NT2/D1 (cell line): ENCODE measurements at regions not wholly inside any gene's neighbourhood (a gene's known extent, or its start where the extent isn't known, plus 50 kb on each side); places are given as distances from the start of the nearest gene placed in this dataset.
"Not testable (repeated sequence)": the region's sequence is repeated elsewhere in the genome, so short reads cannot be mapped to it uniquely, and the experiment has no call there.

ENCODE experiments used
- DNase-seq: peaks from one replicate; pipeline ENCODE4 v3.0.0-alpha.2; 2011; ENCODE audit warnings: low read depth, low spot score
- H3K27me3 ChIP-seq: 2 replicates; pipeline ENCODE4 v1.6.0; 2011; ENCODE audit warnings: mild to moderate bottlenecking; ENCODE audit not compliant: insufficient read length, insufficient read depth
- H3K36me3 ChIP-seq: 2 replicates; pipeline ENCODE4 v1.6.1; 2011; ENCODE audit warnings: mild to moderate bottlenecking, low read length, mixed read lengths; ENCODE audit not compliant: insufficient read depth, insufficient read length
- H3K4me1 ChIP-seq: 2 replicates; pipeline ENCODE4 v1.5.1; 2011; ENCODE audit not compliant: insufficient read depth, insufficient read length
- H3K4me3 ChIP-seq: 2 replicates; pipeline ENCODE4 v1.5.1; 2011; ENCODE audit warnings: low read depth; ENCODE audit not compliant: insufficient read length
- H3K9ac ChIP-seq: 2 replicates; pipeline ENCODE4 v1.6.0; 2011; ENCODE audit warnings: low read depth; ENCODE audit not compliant: insufficient read length
- H3K9me3 ChIP-seq: 2 replicates; pipeline ENCODE4 v1.5.1; 2011; ENCODE audit warnings: mild to moderate bottlenecking, low read length; ENCODE audit not compliant: insufficient read depth
- SUZ12 ChIP-seq: IDR thresholded peaks from 2 replicates; pipeline ENCODE4 v1.6.1; 2011; ENCODE audit not compliant: insufficient read length, insufficient read depth; ENCODE audit errors: extremely low read depth
- YY1 ChIP-seq: IDR thresholded peaks from 2 replicates; pipeline ENCODE4 v1.6.1; 2011; ENCODE audit not compliant: insufficient read length, insufficient read depth
- ZNF274 ChIP-seq: IDR thresholded peaks from 2 replicates; pipeline ENCODE4 v1.6.1; 2011; ENCODE audit warnings: mild to moderate bottlenecking, low read depth, low read length

DNA sequence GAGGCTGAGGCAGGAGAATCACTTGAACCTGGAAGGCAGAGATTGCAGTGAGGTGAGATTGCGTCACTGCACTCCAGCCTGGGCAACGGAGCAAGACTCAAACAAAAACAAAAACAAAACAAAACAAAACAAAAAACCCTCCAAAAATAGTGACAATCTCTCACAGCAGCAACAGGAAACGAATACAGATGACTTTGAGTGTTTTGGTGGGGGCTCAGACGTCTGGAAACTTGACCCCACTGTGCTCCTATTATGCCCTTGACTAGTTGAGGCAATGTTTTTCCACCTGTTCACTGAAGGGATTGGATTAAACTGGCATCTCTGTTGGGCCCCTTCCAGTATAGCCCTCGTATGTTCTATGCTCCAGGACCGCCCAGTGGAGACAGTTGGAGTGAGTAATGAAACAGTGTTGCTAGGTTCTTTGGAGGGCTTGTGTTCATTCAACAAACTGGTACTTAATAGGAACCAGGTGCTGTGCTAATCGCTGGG, 167.0 kb downstream of the UTP18 start:
- no peak for TF ChIP-seq ZNF274
- TF ChIP-seq SUZ12, result no peak
- TF ChIP-seq YY1, result no peak
- Histone ChIP-seq H3K9ac (no peak overlapping the region), H3K36me3 (no peaks in the 10 kb centered on the region), H3K4me1 (no peaks in the 10 kb centered on the region), H3K4me3 (no peak overlapping the region), H3K27me3 (no peaks in the 10 kb centered on the region), H3K9me3 (peaks cover 30% of the 10 kb centered on the region; the same call in 1 of the 2 replicates)
- no peak for DNase-seq

DNA sequence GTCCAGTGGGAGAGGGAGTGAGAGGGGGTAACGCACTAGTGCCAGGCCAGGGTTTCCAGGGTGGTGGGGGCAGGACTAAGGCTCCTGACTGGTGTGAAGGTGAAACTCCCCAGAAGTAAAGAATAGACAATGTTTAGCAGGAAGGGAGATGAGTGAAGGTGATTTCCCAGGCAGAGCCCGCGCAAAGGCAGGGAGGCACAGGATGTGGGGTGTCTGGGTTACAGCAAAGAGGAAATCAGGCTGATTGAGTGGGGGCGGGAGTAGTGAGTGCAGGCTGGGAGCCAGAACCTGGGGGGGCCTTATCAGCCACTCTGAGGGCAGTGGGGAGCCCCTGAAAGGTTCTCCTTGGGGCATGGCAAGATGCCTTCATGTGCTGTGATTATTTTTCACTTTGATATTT, 167.5 kb downstream of the UTP18 start:
- Histone ChIP-seq H3K4me3 (no peak overlapping the region), H3K27me3 (no peaks in the 10 kb centered on the region), H3K4me1 (no peaks in the 10 kb centered on the region), H3K9me3 (peaks cover 30% of the 10 kb centered on the region; the same call in 1 of the 2 replicates), H3K36me3 (no peaks in the 10 kb centered on the region), H3K9ac (no peak overlapping the region)
- no peak for DNase-seq
- TF ChIP-seq ZNF274 (no peak), YY1 (no peak), SUZ12 (no peak)

DNA sequence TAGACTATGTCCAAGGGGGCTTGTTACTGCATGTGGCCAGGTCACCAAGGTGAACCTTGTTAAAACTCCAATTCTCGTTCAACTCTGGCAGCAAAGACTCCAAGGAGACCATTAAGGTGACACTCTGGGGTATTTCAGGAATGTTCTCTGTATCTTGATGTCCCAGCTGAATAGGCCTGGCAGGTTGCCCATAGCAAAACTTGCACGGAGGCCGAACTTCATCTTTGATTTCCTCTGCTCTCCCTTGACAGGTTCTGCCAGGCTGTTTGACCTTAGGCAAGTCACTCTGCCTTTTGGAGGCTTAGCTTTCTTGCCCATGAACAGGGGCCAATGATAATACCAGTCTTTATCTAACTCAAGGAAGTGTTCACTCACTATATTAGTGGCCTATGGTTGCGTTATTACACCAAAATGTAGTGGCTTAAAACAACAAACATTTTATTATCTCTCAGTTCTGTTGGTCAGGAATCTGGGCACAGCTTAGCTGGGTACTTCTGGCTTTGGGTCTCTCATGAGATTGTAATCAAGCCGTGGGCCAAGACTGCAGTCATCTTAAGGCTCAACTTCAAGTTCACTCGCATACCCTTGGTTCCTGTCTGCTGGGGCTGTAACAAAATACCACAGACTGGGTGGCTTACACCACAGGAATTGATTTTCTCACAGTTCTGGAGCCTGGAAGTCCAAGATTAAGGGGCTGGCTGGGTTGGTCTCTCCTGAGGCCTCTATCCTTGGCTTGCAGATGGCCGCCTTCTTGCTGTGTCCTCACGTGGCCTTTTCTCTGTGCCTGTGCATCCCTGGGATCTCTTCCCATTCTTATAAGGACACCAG, 168.5 kb downstream of the UTP18 start:
- no peak for DNase-seq
- TF ChIP-seq YY1 (no peak), ZNF274 (no peak), SUZ12 (no peak)
- no peak overlapping the region for H3K9ac ChIP-seq
- H3K36me3 ChIP-seq, result no peaks in the 10 kb centered on the region
- no peaks in the 10 kb centered on the region for H3K4me1 ChIP-seq
- no peaks in the 10 kb centered on the region for H3K27me3 ChIP-seq
- no peak overlapping the region for H3K4me3 ChIP-seq
- peaks cover 26% of the 10 kb centered on the region; the same call in 1 of the 2 replicates for H3K9me3 ChIP-seq

DNA sequence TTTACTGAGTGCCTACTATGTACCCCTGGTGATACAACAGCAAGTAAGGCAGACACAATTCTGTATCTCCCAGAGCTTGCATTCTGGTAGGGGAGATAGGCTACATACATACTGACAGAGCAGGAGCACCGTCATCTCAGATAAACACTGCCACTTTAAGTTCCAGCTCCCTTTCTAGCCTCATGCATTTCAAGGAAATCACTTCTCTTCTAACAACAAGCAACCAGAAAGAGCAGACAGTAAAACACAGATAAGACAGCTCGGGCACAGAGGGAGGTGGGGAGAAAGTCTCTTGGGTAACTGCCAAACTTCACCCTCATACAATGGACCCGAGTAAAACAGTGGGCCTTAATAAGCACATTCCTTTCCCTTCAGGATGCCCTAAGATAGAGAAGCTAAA, 169.6 kb downstream of the UTP18 start:
- not testable (repeated sequence) for H3K4me3 ChIP-seq, H3K27me3 ChIP-seq, DNase-seq, H3K36me3 ChIP-seq, H3K9ac ChIP-seq, H3K4me1 ChIP-seq
- H3K9me3 ChIP-seq, result peaks cover 32% of the 10 kb centered on the region; the same call in 1 of the 2 replicates

DNA sequence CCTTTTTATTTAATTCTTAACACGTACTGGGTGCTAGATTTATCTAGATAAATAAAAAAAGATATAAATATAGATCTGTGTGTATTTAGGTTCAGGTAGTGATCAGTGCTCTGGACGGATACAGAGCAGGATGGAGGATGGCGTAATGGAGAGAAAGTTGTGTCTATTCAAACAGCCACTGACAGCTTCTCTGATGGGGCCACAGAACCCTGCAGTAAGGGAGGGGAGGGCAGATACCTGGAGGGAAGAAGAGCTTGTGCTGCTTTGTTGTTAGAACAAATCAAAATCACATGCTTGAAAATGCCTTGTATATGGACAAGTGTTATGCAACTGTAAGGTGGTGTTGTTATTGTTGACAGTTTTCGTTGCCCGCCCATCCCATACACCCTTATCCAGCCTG, 170.2 kb downstream of the UTP18 start:
- H3K9ac ChIP-seq, result no peak overlapping the region
- no peak for DNase-seq
- H3K4me3 ChIP-seq, result no peak overlapping the region
- H3K4me1 ChIP-seq, result no peaks in the 10 kb centered on the region
- H3K27me3 ChIP-seq, result no peaks in the 10 kb centered on the region
- H3K36me3 ChIP-seq, result no peaks in the 10 kb centered on the region
- peaks cover 32% of the 10 kb centered on the region; the same call in 1 of the 2 replicates for H3K9me3 ChIP-seq
- TF ChIP-seq ZNF274, result no peak
- TF ChIP-seq SUZ12, result no peak
- no peak for TF ChIP-seq YY1

DNA sequence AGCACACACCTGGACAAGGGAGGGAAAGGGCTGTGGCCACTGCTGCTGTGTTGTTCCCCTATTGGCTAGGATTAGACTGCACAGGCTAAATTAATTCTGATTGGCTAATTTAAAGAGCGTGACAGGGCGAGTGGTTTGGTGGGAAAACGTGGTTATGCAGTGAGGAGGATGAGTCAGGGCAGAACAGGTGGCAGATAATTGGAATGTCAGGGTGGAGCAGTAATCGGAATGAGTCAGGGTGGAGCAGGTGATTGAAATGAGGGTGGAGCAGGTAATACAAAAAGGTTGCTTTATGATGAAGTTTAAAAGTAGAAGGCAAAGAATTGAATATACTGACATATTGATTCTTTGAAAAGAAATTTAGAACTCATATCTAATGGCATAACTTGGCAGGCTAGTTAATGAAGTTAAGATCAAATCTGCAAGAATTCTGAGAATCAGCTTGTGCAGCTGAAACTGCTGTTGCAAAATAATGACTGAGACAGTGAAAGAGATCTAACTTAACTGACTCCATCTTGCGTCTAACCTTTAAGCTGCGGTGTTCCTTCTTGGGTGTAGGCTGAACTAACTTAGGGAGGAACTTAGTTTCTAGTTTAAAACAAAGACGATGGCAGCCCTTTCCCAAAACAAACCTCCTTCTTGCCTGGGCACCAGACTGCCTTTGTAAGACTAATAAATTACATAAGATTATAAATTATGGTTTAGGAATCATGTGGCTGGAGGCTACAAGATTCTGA, 174.3 kb downstream of the UTP18 start:
- no peak overlapping the region for H3K4me3 ChIP-seq
- no peaks in the 10 kb centered on the region for H3K27me3 ChIP-seq
- no peak for TF ChIP-seq SUZ12
- no peak for TF ChIP-seq YY1
- no peaks in the 10 kb centered on the region for H3K36me3 ChIP-seq
- H3K9ac ChIP-seq, result no peak overlapping the region
- peaks cover 38% of the 10 kb centered on the region; the same call in 1 of the 2 replicates for H3K9me3 ChIP-seq
- no peak for DNase-seq
- no peaks in the 10 kb centered on the region for H3K4me1 ChIP-seq

DNA sequence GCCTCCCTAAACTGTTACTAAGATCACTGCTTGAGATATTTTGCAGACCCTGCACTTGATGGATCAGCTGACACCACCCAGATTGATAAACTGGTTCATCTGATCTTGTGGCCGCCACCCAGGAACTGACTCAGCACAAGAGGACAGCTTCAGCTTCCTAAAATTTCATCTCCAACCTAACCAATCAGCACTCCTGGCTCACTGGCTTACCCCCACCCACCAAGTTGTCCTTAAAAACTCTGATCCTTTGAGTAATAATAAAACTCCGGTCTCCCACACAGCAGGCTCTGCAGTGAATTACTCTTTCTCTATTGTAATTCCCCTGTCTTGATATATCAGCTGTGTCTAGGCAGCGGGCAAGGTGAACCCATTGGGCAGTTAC, 174.8 kb downstream of the UTP18 start:
- no peak overlapping the region for H3K9ac ChIP-seq
- TF ChIP-seq ZNF274 (no peak), YY1 (no peak), SUZ12 (no peak)
- H3K36me3 ChIP-seq, result no peaks in the 10 kb centered on the region
- H3K27me3 ChIP-seq, result no peaks in the 10 kb centered on the region
- peaks cover 38% of the 10 kb centered on the region; the same call in 1 of the 2 replicates for H3K9me3 ChIP-seq
- H3K4me1 ChIP-seq, result no peaks in the 10 kb centered on the region
- no peak overlapping the region for H3K4me3 ChIP-seq
- DNase-seq, result no peak
